ENCODE measurements at regions not wholly inside any gene's neighbourhood (a gene's known extent, or its start where the extent isn't known, plus 50 kb on each side); places are given as distances from the start of the nearest gene placed in this dataset.

GRCh38 chr13:64293923-64294322 is 2878.3 kb upstream of the PCDH20 start:
- TF ChIP-seq EP300 (IDR thresholded peaks at IDR 0.05) (no peak), CTCF (IDR thresholded peaks at IDR 0.05) (no peak), POLR2A (IDR thresholded peaks at IDR 0.05) (no peak), POLR2AphosphoS5 (IDR thresholded peaks at IDR 0.05) (no peak)

Data from suprapubic skin (tissue), 4 donors.